GM23248 (cell line): ENCODE measurements at regions not wholly inside any gene's neighbourhood (a gene's known extent, or its start where the extent isn't known, plus 50 kb on each side); places are given as distances from the start of the nearest gene placed in this dataset.

Experiments
- EZH2 ChIP-seq: fragments of 200-600 bp; sonication (generic); IDR thresholded peaks from 2 replicates; pipeline ENCODE4 v1.6.1; 2018; ENCODE audit warnings: antibody characterized with exemption, mild to moderate bottlenecking; ENCODE audit not compliant: insufficient read depth, poor library complexity, severe bottlenecking
- EZH2phosphoT487 ChIP-seq: fragments of 200-600 bp; sonication (generic); IDR thresholded peaks from 2 replicates; pipeline ENCODE4 v1.6.1; 2018; ENCODE audit warnings: antibody characterized with exemption, moderate library complexity, mild to moderate bottlenecking, low read depth; ENCODE audit not compliant: insufficient read depth

DNA sequence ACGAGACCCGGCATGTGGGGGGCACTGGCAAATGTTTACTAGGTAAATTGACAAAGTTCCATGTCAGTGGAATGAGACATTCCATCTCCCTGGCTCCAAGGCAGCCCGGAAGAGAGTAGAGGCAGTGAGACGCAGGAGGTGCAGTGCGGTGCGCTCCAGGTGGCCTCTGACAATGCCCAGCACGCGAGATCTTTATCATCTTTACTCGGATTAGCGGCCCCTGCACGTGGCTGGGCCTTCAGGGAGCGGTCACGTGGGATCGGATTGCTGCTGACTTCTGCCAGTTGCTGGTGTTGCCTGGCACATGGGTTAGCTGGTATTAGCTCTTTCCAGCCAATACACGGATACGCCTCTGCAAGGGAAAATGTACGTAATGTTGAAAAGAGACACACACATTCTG is 151.2 kb upstream of the ALKAL2 start:
- TF ChIP-seq EZH2 (no peak), EZH2phosphoT487 (no peak)
